Heart left ventricle (tissue), 16 donors: ENCODE measurements at regions not wholly inside any gene's neighbourhood (a gene's known extent, or its start where the extent isn't known, plus 50 kb on each side); places are given as distances from the start of the nearest gene placed in this dataset.

ENCODE experiments used
- ATAC-seq, 4 donors: fragments of 200-7000 bp; cut with Tn5 transposase; one replicate each; pipeline ENCODE4 v1.9.1; 2020 to 2022; ENCODE audit warnings: moderate library complexity in 4 of 4, mild to moderate bottlenecking in 3 of 4, moderate number of reproducible peaks in 1 of 4
- DNase-seq, 5 donors: peaks; one replicate each; pipeline ENCODE4 v3.0.0-alpha.2; 2020
- H3K27ac ChIP-seq, 12 donors: fragments of 200-600 bp; sonication (generic) in 4 of 12; one replicate each; pipeline versions ENCODE4 v1.5.0 to v1.8.0; 2016 to 2022; ENCODE audit warnings: mild to moderate bottlenecking in 2 of 12
- H3K27me3 ChIP-seq, 9 donors: fragments of 200-600 bp; sonication (generic) in 2 of 9; one replicate each; pipeline versions ENCODE4 v1.5.1 to v1.8.0; 2016 to 2022; ENCODE audit warnings: mild to moderate bottlenecking in 3 of 9
- H3K36me3 ChIP-seq, 9 donors: fragments of 200-600 bp; sonication (generic) in 2 of 9; one replicate each; pipeline versions ENCODE4 v1.5.0 to v1.8.0; 2018 to 2022; ENCODE audit warnings: mild to moderate bottlenecking in 2 of 9
- H3K4me1 ChIP-seq, 12 donors: fragments of 200-600 bp; sonication (generic) in 4 of 12; one replicate each; pipeline versions ENCODE4 v1.5.0 to v1.8.0; 2016 to 2022; ENCODE audit warnings: mild to moderate bottlenecking in 3 of 12
- H3K4me3 ChIP-seq, 12 donors: fragments of 200-600 bp; sonication (generic) in 4 of 12; one replicate each; pipeline versions ENCODE4 v1.5.0 to v1.8.0; 2017 to 2022; ENCODE audit warnings: mild to moderate bottlenecking in 9 of 12, moderate library complexity in 4 of 12
- H3K9me3 ChIP-seq, 12 donors: fragments of 200-600 bp; sonication (generic) in 4 of 12; one replicate each; pipeline versions ENCODE4 v1.5.0 to v1.8.0; 2016 to 2022; ENCODE audit warnings: mild to moderate bottlenecking in 1 of 12
- CTCF ChIP-seq, 12 donors: fragments of 200-600 bp; sonication (generic) in 4 of 12; IDR thresholded peaks; one replicate each; pipeline versions ENCODE4 v1.5.0 to v1.8.0; 2018 to 2022; ENCODE audit warnings: antibody characterized with exemption in 12 of 12, mild to moderate bottlenecking in 5 of 12
- POLR2A ChIP-seq, 2 donors: fragments of 450-650 bp; IDR thresholded peaks; one replicate each; pipeline ENCODE4 v1.6.1; 2017; ENCODE audit warnings: antibody characterized with exemption in 2 of 2, mild to moderate bottlenecking in 2 of 2, moderate library complexity in 2 of 2
- WGBS, 4 donors: extraction: QIAGEN DNeasy Blood & Tissue Kit in 2 of 4; methylation state at CpG; one replicate each; pipeline versions ENCODE4 v1.1.5 to v1.1.7; 2013 to 2018; 5-methylcytosine and 5-hydroxymethylcytosine counted together
- intact Hi-C, 10 donors: fragments of 100-400 bp; cut with DNase I; formaldehyde crosslinking; loops; one replicate each; pipeline versions ENCODE4 v1.11.1 to v1.14.2; 2022
- donor health status: ischemic (EF 13 %, LVEDD 7.1; RV severe dilation, severe dysfunction).
- donor health status: healthy with polysubstance abuse.
- donor health status: DM: no; HTN: yes; CAD: no.
- donor health status: DM: no; HTN: no; CAD: no.
- donor health status: ischemic (EF 25% LVEDD 6.9; RV normal size, moderate dysfunction).
- donor health status: ischemic (EF 25% LVEDD 5.7; RV mildly dilated, moderate dysfunction).
- donor health status: healthy.
- donor health status: DM: yes; HTN: yes; CAD: no.
- donor health status: ischemic (EF 35%, LVEDD 5.7; RV mildly dilated, moderate dysfunction).
- donor health status: nonischemic (EF 11% LVEDD 7.7; RV severe dilation, severe dysfunction).
- donor health status: DM: yes; HTN: yes; CAD: no.
- donor health status: PGD.
- donor health status: ischemic (EF 29% LVEDD 5.4; RV normal size, mild dysfunction).
- donor health status: nonischemic (EF 23%, LVEDD 6.1; RV moderate dilation, normal function).

- Histone ChIP-seq H3K27me3 (no peaks in the 10 kb centered on the region), H3K27ac (no peak overlapping the region), H3K36me3 (no peaks in the 10 kb centered on the region), H3K4me1 (peaks cover 0 to 14% (median 9%) of the 10 kb centered on the region in 12 donors), H3K9me3 (no peaks in the 10 kb centered on the region), H3K4me3 (no peak overlapping the region)
- WGBS, 4 donors = 78 to 85% (median 81%) methylated on average over 5 of the region's 5 CpGs
- TF ChIP-seq POLR2A (IDR thresholded peaks at IDR 0.05) = no peak
- no peak for TF ChIP-seq CTCF (IDR thresholded peaks at IDR 0.05)
- ATAC-seq (no peak), DNase-seq (no peak)
- intact Hi-C loops = loop anchor here in 4 of 10 donors (5.0 to 10.0 kb wide), 2 partner anchors 242 to 244 kb away; partner anchors contain the start of gene CCND2 (in 2 of the 4)
These were observed 159.9 kb upstream of the PARP11 start for GRCh38 chr12:4032924-4033615.

GRCh38 chr12:4031703-4032291 lies 158.6 kb upstream of the PARP11 start:
- Histone ChIP-seq H3K27ac (peak overlapping the region in 9 of 12 donors; percentile 6 to 88 (median 57)), H3K36me3 (no peaks in the 10 kb centered on the region), H3K27me3 (no peaks in the 10 kb centered on the region), H3K4me1 (peaks cover 0 to 22% (median 9%) of the 10 kb centered on the region in 12 donors), H3K9me3 (no peaks in the 10 kb centered on the region), H3K4me3 (peak overlapping the region in 11 of 12 donors; percentile 16 to 67 (median 58))
- ATAC-seq = peak; percentile 21 to 46 (median 32)
- 65 to 74% (median 71%) methylated on average over 30 of the region's 30 CpGs for WGBS, 4 donors
- TF ChIP-seq CTCF (IDR thresholded peaks at IDR 0.05) (no peak), POLR2A (IDR thresholded peaks at IDR 0.05) (no peak)
- DNase-seq = peak in 3 of 5 donors; percentile 27 to 35 (median 30)
- intact Hi-C loops = loop anchor here in 4 of 10 donors (5.0 to 10.0 kb wide), 2 partner anchors 243 to 246 kb away; partner anchors contain the start of gene CCND2 (in 2 of the 4)

- TF ChIP-seq POLR2A (IDR thresholded peaks at IDR 0.05) = peak in 1 of 2 donors; percentile 47
- peak in 6 of 12 donors; percentile 7 to 31 (median 20) for TF ChIP-seq CTCF (IDR thresholded peaks at IDR 0.05)
- Histone ChIP-seq H3K27me3 (no peaks in the 10 kb centered on the region), H3K36me3 (no peaks in the 10 kb centered on the region), H3K27ac (peak overlapping the region in 10 of 12 donors; percentile 42 to 90 (median 68)), H3K9me3 (no peaks in the 10 kb centered on the region), H3K4me3 (peak overlapping the region; percentile 32 to 67 (median 56)), H3K4me1 (peaks cover 0 to 22% (median 9%) of the 10 kb centered on the region in 12 donors)
- DNase-seq (peak; percentile 86 to 92 (median 89)), ATAC-seq (peak; percentile 86 to 100 (median 98))
- 3 to 5% (median 5%) methylated on average over 31 to 75 of the region's 75 CpGs for WGBS, 4 donors
- intact Hi-C loops = loop anchor here in 4 of 10 donors (5.0 to 10.0 kb wide), 2 partner anchors 244 to 246 kb away; partner anchors contain the start of gene CCND2 (in 2 of the 4)
These were observed 157.9 kb upstream of the PARP11 start for GRCh38 chr12:4030929-4031702.
